ENCODE measurements at regions not wholly inside any gene's neighbourhood (a gene's known extent, or its start where the extent isn't known, plus 50 kb on each side); places are given as distances from the start of the nearest gene placed in this dataset.

DNA sequence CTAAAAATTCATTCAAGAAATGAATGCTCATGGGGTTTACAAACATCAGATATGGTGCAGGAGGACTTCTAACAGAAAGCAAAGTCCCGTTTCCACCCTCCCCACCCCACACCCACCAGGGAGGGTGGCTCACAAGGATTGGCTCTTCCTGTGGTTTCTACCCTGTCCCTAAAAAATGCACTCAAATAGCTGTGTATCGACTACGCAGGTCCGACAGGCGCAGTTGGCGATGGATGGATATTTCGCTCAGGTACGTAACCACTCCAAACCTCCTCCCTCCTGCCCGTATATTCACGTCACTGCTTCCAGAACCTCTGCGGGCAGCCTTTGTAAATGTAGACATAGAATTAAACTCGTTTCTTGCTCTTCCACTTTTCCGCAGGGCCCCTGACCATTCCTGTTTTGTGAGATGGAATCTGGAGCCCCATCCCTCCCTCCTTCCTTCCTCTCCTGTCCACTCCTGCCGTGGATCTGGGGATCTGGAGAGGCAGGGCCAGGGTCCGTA, 264.3 kb downstream of the BMP7 start:
- Histone ChIP-seq H3K79me2 (replicated peaks; ENCODE audit: insufficient read depth, low read length) (no peaks in the 10 kb centered on the region), H3K9ac (ENCODE audit: low read length) (no peak overlapping the region)
- no peak for TF ChIP-seq TAF1 (IDR thresholded peaks at IDR 0.05; ENCODE audit: low read depth)

DNA sequence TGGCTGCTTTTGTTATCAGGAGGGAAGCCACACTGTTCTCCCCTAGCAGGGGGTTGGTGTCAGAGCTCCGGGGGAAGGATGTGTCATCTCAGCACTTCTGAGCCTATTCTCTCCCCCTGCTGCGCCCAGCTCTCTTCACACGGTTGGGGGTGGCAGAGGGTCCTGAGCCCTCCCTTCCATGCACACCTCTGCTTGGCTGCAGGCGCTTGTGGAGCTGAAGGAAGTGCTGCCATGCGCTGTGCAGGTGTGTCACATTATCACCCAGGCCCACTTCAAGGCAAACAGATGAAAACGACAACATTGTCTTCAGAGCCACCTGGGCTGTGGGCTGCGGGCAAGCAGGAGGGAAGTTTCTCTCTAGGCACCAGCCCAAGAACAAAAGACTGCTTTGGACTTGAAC, 263.4 kb downstream of the BMP7 start:
- no peak overlapping the region for H3K4me3 ChIP-seq (ENCODE audit: low read length)
- peaks cover 9% of the 10 kb centered on the region for H3K9me3 ChIP-seq (ENCODE audit: low read length)
- H3K27ac ChIP-seq (ENCODE audit: low read length), result no peak overlapping the region
- H3K9me2 ChIP-seq (ENCODE audit: insufficient read depth, low read length), result no peaks in the 10 kb centered on the region
- no peaks in the 10 kb centered on the region for H3F3A ChIP-seq (ENCODE audit: insufficient read depth, low read length, poor library complexity, severe bottlenecking)
- TF ChIP-seq CTCF (IDR thresholded peaks at IDR 0.05; ENCODE audit: poor library complexity, severe bottlenecking) (no peak), SMC3 (conservative IDR thresholded peaks at IDR 0.05; ENCODE audit: poor library complexity) (no peak), MXI1 (conservative IDR thresholded peaks at IDR 0.05; ENCODE audit: poor library complexity, severe bottlenecking) (no peak), RAD21 (conservative IDR thresholded peaks at IDR 0.05) (no peak), TAF1 (IDR thresholded peaks at IDR 0.05; ENCODE audit: low read depth) (no peak), EZH2 (IDR thresholded peaks at IDR 0.05; ENCODE audit: borderline replicate concordance, insufficient read depth, low read length, poor library complexity, severe bottlenecking) (no peak), POLR2AphosphoS5 (IDR thresholded peaks at IDR 0.05) (no peak), EP300 (conservative IDR thresholded peaks at IDR 0.05; ENCODE audit: poor library complexity, severe bottlenecking) (no peak)
- TF ChIP-seq, protein P1, sequence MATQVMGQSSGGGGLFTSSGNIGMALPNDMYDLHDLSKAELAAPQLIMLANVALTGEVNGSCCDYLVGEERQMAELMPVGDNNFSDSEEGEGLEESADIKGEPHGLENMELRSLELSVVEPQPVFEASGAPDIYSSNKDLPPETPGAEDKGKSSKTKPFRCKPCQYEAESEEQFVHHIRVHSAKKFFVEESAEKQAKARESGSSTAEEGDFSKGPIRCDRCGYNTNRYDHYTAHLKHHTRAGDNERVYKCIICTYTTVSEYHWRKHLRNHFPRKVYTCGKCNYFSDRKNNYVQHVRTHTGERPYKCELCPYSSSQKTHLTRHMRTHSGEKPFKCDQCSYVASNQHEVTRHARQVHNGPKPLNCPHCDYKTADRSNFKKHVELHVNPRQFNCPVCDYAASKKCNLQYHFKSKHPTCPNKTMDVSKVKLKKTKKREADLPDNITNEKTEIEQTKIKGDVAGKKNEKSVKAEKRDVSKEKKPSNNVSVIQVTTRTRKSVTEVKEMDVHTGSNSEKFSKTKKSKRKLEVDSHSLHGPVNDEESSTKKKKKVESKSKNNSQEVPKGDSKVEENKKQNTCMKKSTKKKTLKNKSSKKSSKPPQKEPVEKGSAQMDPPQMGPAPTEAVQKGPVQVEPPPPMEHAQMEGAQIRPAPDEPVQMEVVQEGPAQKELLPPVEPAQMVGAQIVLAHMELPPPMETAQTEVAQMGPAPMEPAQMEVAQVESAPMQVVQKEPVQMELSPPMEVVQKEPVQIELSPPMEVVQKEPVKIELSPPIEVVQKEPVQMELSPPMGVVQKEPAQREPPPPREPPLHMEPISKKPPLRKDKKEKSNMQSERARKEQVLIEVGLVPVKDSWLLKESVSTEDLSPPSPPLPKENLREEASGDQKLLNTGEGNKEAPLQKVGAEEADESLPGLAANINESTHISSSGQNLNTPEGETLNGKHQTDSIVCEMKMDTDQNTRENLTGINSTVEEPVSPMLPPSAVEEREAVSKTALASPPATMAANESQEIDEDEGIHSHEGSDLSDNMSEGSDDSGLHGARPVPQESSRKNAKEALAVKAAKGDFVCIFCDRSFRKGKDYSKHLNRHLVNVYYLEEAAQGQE (IDR thresholded peaks at IDR 0.05; ENCODE audit: borderline replicate concordance), result no peak
- H3K4me2 ChIP-seq (ENCODE audit: low read length), result no peak overlapping the region
- no peak overlapping the region for H3K9ac ChIP-seq (ENCODE audit: low read length)
- no peak overlapping the region for H2AFZ ChIP-seq (ENCODE audit: low read depth, low read length)
- no peaks in the 10 kb centered on the region for H4K20me1 ChIP-seq (ENCODE audit: insufficient read depth)
- peaks cover 7% of the 10 kb centered on the region for H3K27me3 ChIP-seq (ENCODE audit: insufficient read depth, low read depth, low read length)
- no peaks in the 10 kb centered on the region for H3K79me2 ChIP-seq (replicated peaks; ENCODE audit: insufficient read depth, low read length)
- no peaks in the 10 kb centered on the region for H3K36me3 ChIP-seq (ENCODE audit: insufficient read depth, low read length)

More for the DNA sequence above, 264.3 kb downstream of the BMP7 start:
- Histone ChIP-seq H3K36me3 (ENCODE audit: insufficient read depth, low read length) (no peaks in the 10 kb centered on the region), H3K9me2 (ENCODE audit: insufficient read depth, low read length) (no peaks in the 10 kb centered on the region), H3K27me3 (ENCODE audit: insufficient read depth, low read depth, low read length) (peaks cover 7% of the 10 kb centered on the region), H3F3A (ENCODE audit: insufficient read depth, low read length, poor library complexity, severe bottlenecking) (no peaks in the 10 kb centered on the region), H3K4me2 (ENCODE audit: low read length) (no peak overlapping the region), H3K9me3 (ENCODE audit: low read length) (peaks cover 10% of the 10 kb centered on the region), H4K20me1 (ENCODE audit: insufficient read depth) (no peaks in the 10 kb centered on the region), H2AFZ (ENCODE audit: low read depth, low read length) (no peak overlapping the region), H3K27ac (ENCODE audit: low read length) (no peak overlapping the region), H3K4me3 (ENCODE audit: low read length) (no peak overlapping the region)

DNA sequence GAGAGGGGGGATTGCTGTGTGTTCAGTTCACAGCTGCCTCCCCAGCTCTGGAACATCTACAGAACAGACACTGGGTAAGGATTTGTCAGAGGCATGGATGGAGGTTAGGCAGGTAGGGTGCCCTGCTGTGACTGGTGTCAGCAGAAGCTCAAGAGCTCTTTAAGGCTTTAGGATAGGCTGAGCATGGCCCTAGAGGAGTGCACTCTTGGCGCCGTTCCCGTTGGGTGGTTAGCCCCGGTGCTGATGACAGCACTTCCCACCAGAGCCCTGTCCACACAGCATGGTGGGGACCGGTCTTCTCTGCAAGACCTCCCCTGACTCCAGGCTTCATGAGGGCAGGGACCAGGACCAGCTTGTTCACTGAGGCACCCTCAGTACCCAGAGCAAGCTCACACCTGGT, 262.0 kb downstream of the BMP7 start:
- Histone ChIP-seq H3K4me2 (ENCODE audit: low read length) (no peak overlapping the region), H3K36me3 (ENCODE audit: insufficient read depth, low read length) (no peaks in the 10 kb centered on the region)

More for the DNA sequence above, 262.0 kb downstream of the BMP7 start:
- no peaks in the 10 kb centered on the region for H3K9me2 ChIP-seq (ENCODE audit: insufficient read depth, low read length)
- H2AFZ ChIP-seq (ENCODE audit: low read depth, low read length), result no peak overlapping the region
- no peak overlapping the region for H3K4me3 ChIP-seq (ENCODE audit: low read length)
- H3K27ac ChIP-seq (ENCODE audit: low read length), result no peak overlapping the region
- H3K79me2 ChIP-seq (replicated peaks; ENCODE audit: insufficient read depth, low read length), result no peaks in the 10 kb centered on the region
- H4K20me1 ChIP-seq (ENCODE audit: insufficient read depth), result no peaks in the 10 kb centered on the region
- H3K9ac ChIP-seq (ENCODE audit: low read length), result no peak overlapping the region
- H3K9me3 ChIP-seq (ENCODE audit: low read length), result peaks cover 3% of the 10 kb centered on the region
- H3F3A ChIP-seq (ENCODE audit: insufficient read depth, low read length, poor library complexity, severe bottlenecking), result no peaks in the 10 kb centered on the region
- TF ChIP-seq, protein P1 (IDR thresholded peaks at IDR 0.05; ENCODE audit: borderline replicate concordance), result no peak
- peaks cover 7% of the 10 kb centered on the region for H3K27me3 ChIP-seq (ENCODE audit: insufficient read depth, low read depth, low read length)
